Fibroblast of mammary gland (primary cell): ENCODE measurements at regions not wholly inside any gene's neighbourhood (a gene's known extent, or its start where the extent isn't known, plus 50 kb on each side); places are given as distances from the start of the nearest gene placed in this dataset.

ENCODE experiments used
- DNase-seq: peaks from one replicate; pipeline ENCODE4 v3.0.0-alpha.2; 2010; ENCODE audit warnings: low read depth
- H3K4me3 ChIP-seq: 2 replicates; pipeline ENCODE4 v1.5.1; 2011; ENCODE audit warnings: low read depth, mild to moderate bottlenecking, low read length, moderate library complexity; ENCODE audit not compliant: control insufficient read depth
- TF ChIP-seq, protein P1 (sequence below): conservative IDR thresholded peaks from 2 replicates; pipeline ENCODE4 v1.5.1; 2011; ENCODE audit warnings: low read depth, low read length, inconsistent platforms; ENCODE audit not compliant: control insufficient read depth, insufficient read depth

DNA sequence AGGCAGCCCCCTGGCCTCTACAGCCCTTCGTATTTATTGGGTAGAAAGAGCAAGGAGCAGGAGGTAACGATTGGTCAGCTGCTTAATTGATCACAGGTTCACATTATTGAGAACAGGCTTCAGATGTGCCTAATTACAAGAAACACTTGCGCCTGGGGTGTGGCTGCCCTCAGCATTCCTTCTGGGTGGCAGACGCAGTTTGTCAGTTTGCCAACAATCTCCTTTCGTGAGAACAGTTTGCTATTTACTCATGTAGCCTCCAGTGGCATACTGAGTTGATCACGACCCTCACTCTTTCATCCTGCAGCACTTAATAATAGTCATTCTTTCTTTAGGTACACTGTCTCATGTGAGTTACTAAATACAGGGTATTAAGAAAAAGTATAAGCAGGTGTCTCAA lies 985.6 kb downstream of the SLITRK5 start:
- TF ChIP-seq, protein P1, sequence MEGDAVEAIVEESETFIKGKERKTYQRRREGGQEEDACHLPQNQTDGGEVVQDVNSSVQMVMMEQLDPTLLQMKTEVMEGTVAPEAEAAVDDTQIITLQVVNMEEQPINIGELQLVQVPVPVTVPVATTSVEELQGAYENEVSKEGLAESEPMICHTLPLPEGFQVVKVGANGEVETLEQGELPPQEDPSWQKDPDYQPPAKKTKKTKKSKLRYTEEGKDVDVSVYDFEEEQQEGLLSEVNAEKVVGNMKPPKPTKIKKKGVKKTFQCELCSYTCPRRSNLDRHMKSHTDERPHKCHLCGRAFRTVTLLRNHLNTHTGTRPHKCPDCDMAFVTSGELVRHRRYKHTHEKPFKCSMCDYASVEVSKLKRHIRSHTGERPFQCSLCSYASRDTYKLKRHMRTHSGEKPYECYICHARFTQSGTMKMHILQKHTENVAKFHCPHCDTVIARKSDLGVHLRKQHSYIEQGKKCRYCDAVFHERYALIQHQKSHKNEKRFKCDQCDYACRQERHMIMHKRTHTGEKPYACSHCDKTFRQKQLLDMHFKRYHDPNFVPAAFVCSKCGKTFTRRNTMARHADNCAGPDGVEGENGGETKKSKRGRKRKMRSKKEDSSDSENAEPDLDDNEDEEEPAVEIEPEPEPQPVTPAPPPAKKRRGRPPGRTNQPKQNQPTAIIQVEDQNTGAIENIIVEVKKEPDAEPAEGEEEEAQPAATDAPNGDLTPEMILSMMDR, result no peak
- no peak for DNase-seq
- H3K4me3 ChIP-seq, result no peak overlapping the region

DNA sequence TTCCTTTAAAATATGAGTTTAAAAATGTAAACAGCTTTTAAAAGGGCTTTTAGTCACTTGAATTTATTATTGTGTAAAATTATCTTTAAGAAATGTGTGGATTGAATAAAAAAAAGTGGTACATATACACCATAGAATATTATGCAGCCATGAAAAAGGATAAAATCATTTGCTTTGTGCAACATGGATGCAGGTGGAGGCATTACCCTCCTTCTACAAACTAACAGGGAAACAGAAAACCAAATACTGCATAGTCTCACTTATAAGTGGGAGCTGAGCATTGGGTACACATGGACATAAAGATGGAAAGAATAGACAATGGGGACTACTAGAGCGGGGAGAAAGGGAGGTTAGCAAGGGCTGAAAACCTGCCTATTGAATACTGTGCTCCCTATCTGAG lies 999.3 kb downstream of the SLITRK5 start:
- DNase-seq, result no peak
- TF ChIP-seq, protein P1, result no peak
- H3K4me3 ChIP-seq, result no peak overlapping the region

DNA sequence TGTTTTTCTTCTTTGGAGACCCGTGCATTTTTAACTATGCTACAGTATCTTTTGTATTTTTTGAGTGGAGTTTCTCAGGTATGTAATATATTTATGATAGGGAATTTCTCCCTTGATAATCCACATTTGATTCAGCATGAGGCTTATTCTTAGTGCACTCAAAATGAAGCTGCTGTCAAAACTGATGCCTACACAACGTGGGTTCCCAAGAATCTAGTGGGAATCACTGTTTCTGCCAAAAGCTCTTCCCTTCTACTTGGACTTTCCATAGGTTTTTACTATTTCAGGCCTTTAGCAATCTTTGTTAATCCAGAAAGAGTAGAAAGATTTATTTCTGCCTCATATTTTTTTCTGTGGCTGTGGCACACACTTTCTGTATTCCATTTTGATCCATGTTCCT lies 1003.7 kb downstream of the SLITRK5 start:
- TF ChIP-seq, protein P1, result no peak
- DNase-seq, result no peak
- H3K4me3 ChIP-seq, result no peak overlapping the region

DNA sequence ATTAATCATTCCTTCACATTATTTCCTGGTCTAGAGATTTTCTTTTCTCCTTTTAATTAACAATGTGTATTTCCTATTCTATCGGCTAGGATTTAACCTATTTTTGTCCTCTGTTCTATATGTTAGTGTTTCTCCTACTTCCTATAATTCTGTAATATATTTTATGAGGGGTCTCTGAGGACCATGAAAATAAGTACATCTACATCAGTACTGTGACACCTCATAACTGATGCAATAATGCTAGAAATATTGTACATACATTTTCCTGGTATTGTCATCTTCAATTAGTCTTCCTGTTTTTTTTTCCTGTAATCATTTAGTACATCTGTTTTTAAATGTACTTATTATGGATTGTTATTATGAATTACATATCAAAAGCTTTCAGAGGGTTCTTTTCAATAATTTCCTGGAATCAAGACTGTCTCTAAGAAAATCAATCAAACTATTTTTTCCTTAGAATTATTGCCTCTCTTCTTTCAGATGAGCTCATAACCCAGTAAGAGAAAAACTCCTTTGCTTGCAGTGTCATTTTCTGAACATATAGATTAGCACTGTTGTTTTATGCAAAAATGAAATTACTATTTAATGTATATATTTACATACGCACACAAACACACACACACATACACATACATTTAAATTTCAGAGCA lies 1004.3 kb downstream of the SLITRK5 start:
- no peak for DNase-seq
- TF ChIP-seq, protein P1, result no peak
- no peak overlapping the region for H3K4me3 ChIP-seq

DNA sequence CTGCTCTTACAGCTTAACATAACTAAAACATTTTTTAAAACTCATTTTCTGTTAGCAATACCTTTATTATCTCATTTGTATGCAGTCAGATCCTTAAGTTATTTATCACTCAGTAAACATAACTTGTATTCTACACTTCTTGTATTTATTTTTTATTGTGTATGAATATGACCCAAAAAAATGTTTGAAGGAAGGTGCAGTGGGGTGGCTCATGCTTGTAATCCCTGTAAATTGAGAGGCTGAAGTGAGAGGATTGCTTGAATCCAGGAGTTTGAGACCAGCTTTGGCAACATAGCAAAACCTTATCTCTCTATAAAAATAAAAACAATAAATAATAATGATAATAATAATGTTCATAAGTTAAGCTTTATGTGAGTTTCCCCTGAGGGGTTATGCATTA lies 1004.8 kb downstream of the SLITRK5 start:
- no peak for DNase-seq
- TF ChIP-seq, protein P1, result no peak
- no peak overlapping the region for H3K4me3 ChIP-seq

DNA sequence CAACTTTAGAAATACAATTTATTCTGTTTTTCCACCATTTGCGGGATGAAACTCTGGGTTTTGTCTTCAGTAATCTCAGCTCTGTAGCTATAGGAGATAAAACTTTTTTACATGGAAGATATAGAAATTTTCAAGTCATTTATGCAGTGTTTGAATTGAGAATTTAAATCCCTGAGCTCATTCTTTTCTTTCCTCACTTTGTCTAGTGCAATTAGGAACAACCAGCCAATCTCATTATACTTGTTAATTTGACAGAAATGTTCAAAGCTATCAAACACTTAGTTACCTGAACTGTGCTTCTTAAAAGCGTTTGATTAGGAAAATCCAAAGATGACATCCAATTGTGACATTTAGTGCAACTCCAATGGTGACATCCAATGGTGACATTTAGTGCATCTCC lies 1014.3 kb downstream of the SLITRK5 start:
- no peak for DNase-seq
- no peak overlapping the region for H3K4me3 ChIP-seq
- TF ChIP-seq, protein P1, result no peak

DNA sequence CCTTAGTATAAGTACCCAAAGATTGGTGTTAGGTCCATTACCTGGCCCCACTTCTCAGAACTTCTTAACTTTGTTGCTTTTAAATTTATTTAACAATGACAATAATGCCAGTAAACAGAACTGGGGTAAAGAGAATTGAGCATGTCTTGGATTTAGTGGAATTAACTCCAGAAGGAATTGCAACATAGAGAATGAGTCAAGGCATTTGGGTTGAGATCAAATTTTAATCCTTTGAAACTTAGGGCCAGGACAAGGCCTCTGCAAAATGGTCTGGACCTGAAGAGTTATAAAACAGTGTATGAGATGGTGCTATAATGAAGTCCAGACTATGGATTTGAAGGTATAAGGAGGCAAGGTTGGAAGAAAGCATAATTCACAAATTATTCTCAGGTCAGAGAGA lies 1030.4 kb downstream of the SLITRK5 start:
- no peak for DNase-seq
- TF ChIP-seq, protein P1, result no peak

More for the DNA sequence above, 1030.4 kb downstream of the SLITRK5 start:
- no peak overlapping the region for H3K4me3 ChIP-seq
